ENCODE measurements at regions not wholly inside any gene's neighbourhood (a gene's known extent, or its start where the extent isn't known, plus 50 kb on each side); places are given as distances from the start of the nearest gene placed in this dataset.

GRCh38 chr14:73773441-73774240, 59.5 kb upstream of the PNMA1 start:
- ATAC-seq (ENCODE audit: low FRiP score in 2 of 2) (no peak), DNase-seq (no peak)
- Histone ChIP-seq H3K4me1 (peaks cover 68 to 94% (median 79%) of the 10 kb centered on the region in 4 donors), H3K27me3 (no peaks in the 10 kb centered on the region), H3K36me3 (peaks cover 0 to 10% (median 0%) of the 10 kb centered on the region in 4 donors), H3K4me3 (no peak overlapping the region), H3K9me3 (no peaks in the 10 kb centered on the region), H3K27ac (peak overlapping the region in 2 of 4 donors; percentile 69 to 77)
- TF ChIP-seq POLR2AphosphoS5 (IDR thresholded peaks at IDR 0.05) (no peak), EP300 (IDR thresholded peaks at IDR 0.05) (no peak), POLR2A (IDR thresholded peaks at IDR 0.05) (no peak)
- TF ChIP-seq, protein P1, sequence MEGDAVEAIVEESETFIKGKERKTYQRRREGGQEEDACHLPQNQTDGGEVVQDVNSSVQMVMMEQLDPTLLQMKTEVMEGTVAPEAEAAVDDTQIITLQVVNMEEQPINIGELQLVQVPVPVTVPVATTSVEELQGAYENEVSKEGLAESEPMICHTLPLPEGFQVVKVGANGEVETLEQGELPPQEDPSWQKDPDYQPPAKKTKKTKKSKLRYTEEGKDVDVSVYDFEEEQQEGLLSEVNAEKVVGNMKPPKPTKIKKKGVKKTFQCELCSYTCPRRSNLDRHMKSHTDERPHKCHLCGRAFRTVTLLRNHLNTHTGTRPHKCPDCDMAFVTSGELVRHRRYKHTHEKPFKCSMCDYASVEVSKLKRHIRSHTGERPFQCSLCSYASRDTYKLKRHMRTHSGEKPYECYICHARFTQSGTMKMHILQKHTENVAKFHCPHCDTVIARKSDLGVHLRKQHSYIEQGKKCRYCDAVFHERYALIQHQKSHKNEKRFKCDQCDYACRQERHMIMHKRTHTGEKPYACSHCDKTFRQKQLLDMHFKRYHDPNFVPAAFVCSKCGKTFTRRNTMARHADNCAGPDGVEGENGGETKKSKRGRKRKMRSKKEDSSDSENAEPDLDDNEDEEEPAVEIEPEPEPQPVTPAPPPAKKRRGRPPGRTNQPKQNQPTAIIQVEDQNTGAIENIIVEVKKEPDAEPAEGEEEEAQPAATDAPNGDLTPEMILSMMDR (IDR thresholded peaks at IDR 0.05): no peak
- WGBS, 2 donors: 83 to 86% methylated on average over 11 of the region's 11 CpGs

GRCh38 chr14:73771848-73772638, 57.9 kb upstream of the PNMA1 start:
- DNase-seq (peak in 1 of 2 donors; percentile 78), ATAC-seq (ENCODE audit: low FRiP score in 2 of 2) (peak; percentile 56 to 60)
- H3K27ac ChIP-seq: peak overlapping the region; percentile 19 to 77 (median 70)
- no peak for TF ChIP-seq POLR2A (IDR thresholded peaks at IDR 0.05)
- TF ChIP-seq EP300 (IDR thresholded peaks at IDR 0.05): no peak
- TF ChIP-seq POLR2AphosphoS5 (IDR thresholded peaks at IDR 0.05): peak in 1 of 2 donors; percentile 29
- TF ChIP-seq, protein P1 (IDR thresholded peaks at IDR 0.05): no peak
- H3K27me3 ChIP-seq: no peaks in the 10 kb centered on the region
- H3K9me3 ChIP-seq: no peaks in the 10 kb centered on the region
- peaks cover 56 to 90% (median 75%) of the 10 kb centered on the region in 4 donors for H3K4me1 ChIP-seq
- 0 to 2% methylated on average over 4 to 7 of the region's 7 CpGs for WGBS, 2 donors
- H3K36me3 ChIP-seq: peaks cover 0 to 6% (median 0%) of the 10 kb centered on the region in 4 donors
- no peak overlapping the region for H3K4me3 ChIP-seq

DNA sequence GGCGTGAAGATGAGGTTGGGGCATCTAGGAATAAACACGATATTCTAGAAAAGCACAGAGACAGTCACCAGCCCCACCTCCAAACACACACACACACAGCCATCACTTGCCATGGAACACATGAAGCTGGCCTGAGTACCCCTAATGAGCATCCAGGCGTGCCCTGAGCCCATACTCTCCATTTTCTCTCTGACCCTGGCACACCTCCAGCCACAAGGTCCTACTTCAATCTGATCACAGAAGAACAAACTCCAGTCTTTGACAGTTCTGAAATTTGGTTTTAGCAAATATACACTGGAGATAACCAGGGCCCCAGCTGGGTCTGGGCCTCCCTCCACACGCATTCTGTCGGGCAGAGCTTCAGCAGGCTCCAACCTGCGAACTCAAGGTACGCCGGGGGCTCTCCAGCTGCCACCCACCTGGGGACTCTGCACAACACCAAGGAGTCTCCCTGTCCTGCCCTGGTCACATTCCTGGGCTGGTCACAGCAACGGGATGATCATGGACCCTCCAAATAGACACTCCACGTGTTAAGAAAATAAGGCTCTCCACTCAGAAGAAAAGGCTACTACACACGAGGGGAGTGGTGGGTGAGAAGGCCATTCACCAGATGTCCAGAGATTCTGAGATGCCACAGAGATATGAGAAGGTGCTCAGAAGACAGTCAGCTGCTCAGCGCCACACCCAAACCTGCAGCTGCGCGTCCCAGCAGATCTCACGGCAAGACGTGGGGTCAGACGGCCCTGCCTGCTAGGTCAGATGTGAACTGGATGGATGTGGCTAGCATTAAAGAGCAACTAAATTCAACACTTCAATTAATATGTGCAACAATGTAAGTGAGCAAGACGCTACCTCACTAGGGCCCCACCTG, 57.0 kb upstream of the PNMA1 start:
- Histone ChIP-seq H3K36me3 (peaks cover 0 to 6% (median 0%) of the 10 kb centered on the region in 4 donors), H3K4me1 (peaks cover 63 to 85% (median 78%) of the 10 kb centered on the region in 4 donors), H3K9me3 (no peaks in the 10 kb centered on the region), H3K4me3 (no peak overlapping the region), H3K27ac (peak overlapping the region; percentile 19 to 77 (median 70)), H3K27me3 (no peaks in the 10 kb centered on the region)
- peak in 1 of 2 donors; percentile 44 for ATAC-seq (ENCODE audit: low FRiP score in 2 of 2)
- WGBS, 2 donors: 67 to 70% methylated on average over 17 to 18 of the region's 18 CpGs
- TF ChIP-seq POLR2AphosphoS5 (IDR thresholded peaks at IDR 0.05) (no peak), EP300 (IDR thresholded peaks at IDR 0.05) (no peak), POLR2A (IDR thresholded peaks at IDR 0.05) (no peak)
- TF ChIP-seq, protein P1 (IDR thresholded peaks at IDR 0.05): no peak
- DNase-seq: no peak

DNA sequence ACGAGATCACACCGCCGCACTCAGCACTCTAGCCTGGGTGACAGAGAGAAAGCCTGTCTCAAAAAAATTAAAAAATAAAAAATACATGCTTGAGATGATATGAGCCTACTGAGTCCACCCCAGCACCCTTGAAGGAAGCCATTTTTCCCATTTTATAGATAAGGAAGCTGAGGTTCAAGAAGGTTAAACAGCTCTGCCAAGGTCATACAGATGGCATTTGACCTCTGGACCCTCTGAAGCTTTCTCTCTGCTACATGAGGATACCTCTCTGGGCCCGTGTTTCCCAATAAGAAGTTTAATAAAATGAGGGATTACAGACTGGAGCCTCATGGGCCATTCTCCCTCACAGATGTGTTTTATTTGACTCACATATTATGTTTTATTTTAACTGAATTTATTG, 53.9 kb upstream of the PNMA1 start:
- H3K27ac ChIP-seq: peak overlapping the region in 3 of 4 donors; percentile 4 to 75 (median 51)
- 91 to 96% methylated on average over 4 of the region's 4 CpGs for WGBS, 2 donors
- peaks cover 70 to 86% (median 84%) of the 10 kb centered on the region in 4 donors for H3K4me1 ChIP-seq
- no peaks in the 10 kb centered on the region for H3K27me3 ChIP-seq
- no peaks in the 10 kb centered on the region for H3K9me3 ChIP-seq
- ATAC-seq (ENCODE audit: low FRiP score in 2 of 2) (no peak), DNase-seq (no peak)
- no peak overlapping the region for H3K4me3 ChIP-seq
- H3K36me3 ChIP-seq: peaks cover 0 to 6% (median 0%) of the 10 kb centered on the region in 4 donors
- no peak for TF ChIP-seq POLR2AphosphoS5 (IDR thresholded peaks at IDR 0.05)
- TF ChIP-seq, protein P1 (IDR thresholded peaks at IDR 0.05): no peak

All from upper lobe of left lung (tissue), 6 donors.